HepG2 (cell line): ENCODE measurements at regions not wholly inside any gene's neighbourhood (a gene's known extent, or its start where the extent isn't known, plus 50 kb on each side); places are given as distances from the start of the nearest gene placed in this dataset.

Source experiments
- ATRX ChIP-seq: sonication (generic); formaldehyde crosslinking; IDR thresholded peaks from 2 replicates; pipeline ENCODE4 v1.4.0; 2020; ENCODE audit warnings: missing genetic modification reagents, borderline replicate concordance
- CREB1 ChIP-seq, 2 experiments: fragments of 450-650 bp in 1 of 2; IDR thresholded peaks; 2 replicates each; pipeline ENCODE4 v1.6.1; 2016 to 2017; ENCODE audit warnings: control low read depth in 1 of 2, mild to moderate bottlenecking in 1 of 2, missing compliant biosample characterization in 1 of 2, missing genetic modification characterization in 1 of 2
- FOXO1 ChIP-seq: sonication (generic); formaldehyde crosslinking; IDR thresholded peaks from 2 replicates; pipeline ENCODE4 v1.4.0; 2020; ENCODE audit warnings: missing genetic modification reagents
- GPN1 ChIP-seq: sonication (generic); formaldehyde crosslinking; IDR thresholded peaks from 2 replicates; pipeline ENCODE4 v1.5.1; 2020; ENCODE audit warnings: missing genetic modification reagents, borderline replicate concordance
- HNF4A ChIP-seq: sonication (generic); formaldehyde crosslinking; IDR thresholded peaks from 2 replicates; pipeline ENCODE4 v1.4.0; 2020; ENCODE audit warnings: missing genetic modification reagents
- HOXA7 ChIP-seq: sonication (generic); formaldehyde crosslinking; IDR thresholded peaks from 2 replicates; pipeline ENCODE4 v1.8.1; 2022; ENCODE audit warnings: mild to moderate bottlenecking, missing genetic modification reagents, moderate library complexity
- KAT2B ChIP-seq: fragments of 150-350 bp; IDR thresholded peaks from 2 replicates; pipeline ENCODE4 v1.6.1; 2014; ENCODE audit warnings: low read depth, low read length, borderline replicate concordance
- NCOA5 ChIP-seq: sonication (generic); formaldehyde crosslinking; IDR thresholded peaks from 2 replicates; pipeline ENCODE4 v1.4.0; 2020; ENCODE audit warnings: missing genetic modification reagents
- NFE2 ChIP-seq: sonication (generic); formaldehyde crosslinking; IDR thresholded peaks from 2 replicates; pipeline ENCODE4 v1.4.0; 2020; ENCODE audit warnings: missing genetic modification reagents
- NPAS2 ChIP-seq: sonication (generic); formaldehyde crosslinking; IDR thresholded peaks from 2 replicates; pipeline ENCODE4 v1.8.0; 2022; ENCODE audit warnings: mild to moderate bottlenecking, missing genetic modification reagents, borderline replicate concordance
- POGZ ChIP-seq: sonication (generic); formaldehyde crosslinking; IDR thresholded peaks from 2 replicates; pipeline ENCODE4 v1.4.0; 2020; ENCODE audit warnings: mild to moderate bottlenecking, missing genetic modification reagents
- SALL2 ChIP-seq: sonication (generic); formaldehyde crosslinking; IDR thresholded peaks from 2 replicates; pipeline ENCODE4 v1.8.1; 2023; ENCODE audit warnings: mild to moderate bottlenecking, missing genetic modification reagents, inconsistent platforms
- SP4 ChIP-seq: sonication (generic); formaldehyde crosslinking; IDR thresholded peaks from 2 replicates; pipeline ENCODE4 v1.8.1; 2023; ENCODE audit warnings: mild to moderate bottlenecking, missing genetic modification reagents
- SPEN ChIP-seq: sonication (generic); formaldehyde crosslinking; IDR thresholded peaks from 2 replicates; pipeline ENCODE4 v1.5.1; 2020; ENCODE audit warnings: low read depth, mild to moderate bottlenecking, missing genetic modification reagents
- ZNF205 ChIP-seq: IDR thresholded peaks from 2 replicates; pipeline ENCODE4 v1.6.1; 2018; ENCODE audit warnings: missing biosample characterization, missing genetic modification reagents
- ZNF33B ChIP-seq: sonication (generic); formaldehyde crosslinking; IDR thresholded peaks from 2 replicates; pipeline ENCODE4 v1.5.1; 2020; ENCODE audit warnings: mild to moderate bottlenecking, missing genetic modification reagents
- ZNF430 ChIP-seq: sonication (generic); formaldehyde crosslinking; IDR thresholded peaks from 2 replicates; pipeline ENCODE4 v1.9.0; 2021; ENCODE audit warnings: mild to moderate bottlenecking, missing genetic modification reagents
- ZNF678 ChIP-seq: sonication (generic); formaldehyde crosslinking; IDR thresholded peaks from 2 replicates; pipeline ENCODE4 v1.4.0; 2020; ENCODE audit warnings: mild to moderate bottlenecking, missing genetic modification reagents
- ZNF724P ChIP-seq: sonication (generic); formaldehyde crosslinking; IDR thresholded peaks from 2 replicates; pipeline ENCODE4 v1.8.0; 2022; ENCODE audit warnings: missing genetic modification reagents, borderline replicate concordance
- TF ChIP-seq, protein P1 (sequence below): sonication (generic); formaldehyde crosslinking; IDR thresholded peaks from 2 replicates; pipeline ENCODE4 v1.4.0; 2020; ENCODE audit warnings: mild to moderate bottlenecking, missing genetic modification reagents
- TF ChIP-seq, protein P2 (sequence below), 2 experiments: sonication (generic) in 1 of 2; formaldehyde crosslinking in 1 of 2; IDR thresholded peaks; 2 replicates each; pipeline versions ENCODE4 v1.5.1 to v1.6.1; 2011 to 2020; ENCODE audit warnings: borderline replicate concordance in 1 of 2, low read depth in 1 of 2, low read length in 1 of 2, mild to moderate bottlenecking in 1 of 2, missing genetic modification reagents in 1 of 2, moderate library complexity in 1 of 2
- TF ChIP-seq, protein P3 (sequence below): sonication (generic); formaldehyde crosslinking; IDR thresholded peaks from 2 replicates; pipeline ENCODE4 v1.5.0; 2020; ENCODE audit warnings: missing genetic modification reagents, mild to moderate bottlenecking, borderline replicate concordance

DNA sequence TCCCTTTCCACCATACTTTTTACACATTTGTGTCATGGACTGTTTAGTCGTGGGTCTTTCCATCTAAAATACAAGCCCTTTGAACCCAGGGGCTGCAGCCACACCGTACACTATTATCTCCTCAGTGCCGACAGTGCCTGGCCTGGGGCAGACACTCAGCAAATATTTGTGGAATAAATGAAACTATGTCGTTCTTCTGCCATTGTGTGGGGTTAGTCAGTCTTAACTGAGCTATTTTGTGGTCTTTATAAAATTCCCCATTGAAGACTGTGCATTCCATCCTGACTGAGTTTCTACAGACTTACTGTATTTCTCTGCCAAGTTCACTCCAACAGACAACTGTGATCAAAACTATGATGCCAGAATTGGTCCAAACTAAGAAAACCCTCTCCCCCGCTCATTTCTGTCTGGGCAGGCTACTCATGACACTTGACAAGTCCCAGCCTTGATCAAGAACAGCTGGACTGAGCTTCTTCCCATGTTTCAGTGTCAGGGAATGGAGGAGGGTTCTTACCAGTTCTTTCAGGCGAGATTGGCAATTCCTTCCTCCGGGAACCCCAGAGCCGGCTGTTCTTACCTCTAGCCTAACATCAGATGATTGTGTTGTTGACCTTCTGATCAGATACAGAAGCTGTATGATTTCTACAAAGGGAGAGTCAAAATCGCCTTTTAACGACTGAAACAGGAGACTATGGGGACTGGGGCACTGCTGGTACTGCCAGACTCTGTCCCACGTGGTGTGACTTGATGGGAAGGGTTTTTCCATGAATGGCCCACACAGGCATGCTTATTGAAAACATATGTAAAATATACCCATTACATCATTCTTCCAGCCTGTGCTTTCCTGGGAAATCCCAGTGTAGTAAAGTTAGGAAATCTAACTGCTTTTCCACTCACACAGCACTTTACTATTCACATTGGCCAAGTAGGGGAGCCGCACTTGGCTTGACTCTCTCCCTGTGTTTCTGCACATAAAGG lies 77.4 kb upstream of the NPAS2 start (continued):
- TF ChIP-seq, protein P1, sequence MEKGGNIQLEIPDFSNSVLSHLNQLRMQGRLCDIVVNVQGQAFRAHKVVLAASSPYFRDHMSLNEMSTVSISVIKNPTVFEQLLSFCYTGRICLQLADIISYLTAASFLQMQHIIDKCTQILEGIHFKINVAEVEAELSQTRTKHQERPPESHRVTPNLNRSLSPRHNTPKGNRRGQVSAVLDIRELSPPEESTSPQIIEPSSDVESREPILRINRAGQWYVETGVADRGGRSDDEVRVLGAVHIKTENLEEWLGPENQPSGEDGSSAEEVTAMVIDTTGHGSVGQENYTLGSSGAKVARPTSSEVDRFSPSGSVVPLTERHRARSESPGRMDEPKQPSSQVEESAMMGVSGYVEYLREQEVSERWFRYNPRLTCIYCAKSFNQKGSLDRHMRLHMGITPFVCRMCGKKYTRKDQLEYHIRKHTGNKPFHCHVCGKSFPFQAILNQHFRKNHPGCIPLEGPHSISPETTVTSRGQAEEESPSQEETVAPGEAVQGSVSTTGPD (CRISPR knock-in tag): no peak
- 0 out of 2 replicates have a peak, but pooled peaks have one; percentile 14 for TF ChIP-seq SALL2 (CRISPR knock-in tag)
- TF ChIP-seq, protein P2, sequence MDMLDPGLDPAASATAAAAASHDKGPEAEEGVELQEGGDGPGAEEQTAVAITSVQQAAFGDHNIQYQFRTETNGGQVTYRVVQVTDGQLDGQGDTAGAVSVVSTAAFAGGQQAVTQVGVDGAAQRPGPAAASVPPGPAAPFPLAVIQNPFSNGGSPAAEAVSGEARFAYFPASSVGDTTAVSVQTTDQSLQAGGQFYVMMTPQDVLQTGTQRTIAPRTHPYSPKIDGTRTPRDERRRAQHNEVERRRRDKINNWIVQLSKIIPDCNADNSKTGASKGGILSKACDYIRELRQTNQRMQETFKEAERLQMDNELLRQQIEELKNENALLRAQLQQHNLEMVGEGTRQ (IDR thresholded peaks at IDR 0.05; ENCODE audit: low read depth, low read length): no peak
- TF ChIP-seq, protein P2 (CRISPR knock-in tag; IDR thresholded peaks at IDR 0.05; ENCODE audit: borderline replicate concordance): no peak
- TF ChIP-seq HOXA7: no peak
- no peak for TF ChIP-seq SP4
- TF ChIP-seq ZNF430: no peak
- no peak for TF ChIP-seq ZNF33B (CRISPR knock-in tag)
- TF ChIP-seq SPEN: no peak
- TF ChIP-seq ZNF724P (CRISPR knock-in tag): no peak
- TF ChIP-seq FOXO1: 0 out of 2 replicates have a peak, but pooled peaks have one; percentile 7
- TF ChIP-seq, protein P3, sequence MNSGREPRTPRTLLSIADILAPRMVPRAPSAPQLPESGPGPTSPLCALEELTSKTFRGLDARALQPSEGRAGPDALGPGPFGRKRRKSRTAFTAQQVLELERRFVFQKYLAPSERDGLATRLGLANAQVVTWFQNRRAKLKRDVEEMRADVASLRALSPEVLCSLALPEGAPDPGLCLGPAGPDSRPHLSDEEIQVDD (CRISPR knock-in tag): no peak
- no peak for TF ChIP-seq KAT2B
- no peak for TF ChIP-seq CREB1 (IDR thresholded peaks at IDR 0.05)
- no peak for TF ChIP-seq CREB1 (CRISPR knock-in tag; IDR thresholded peaks at IDR 0.05)
- TF ChIP-seq ZNF678 (CRISPR knock-in tag): no peak
- TF ChIP-seq NFE2: no peak
- TF ChIP-seq HNF4A (CRISPR knock-in tag): peak; percentile 77
- peak; percentile 45; the same call in 1 of the 2 replicates for TF ChIP-seq POGZ (CRISPR knock-in tag)
- TF ChIP-seq NCOA5: no peak
- TF ChIP-seq GPN1 (CRISPR knock-in tag): no peak
- no peak for TF ChIP-seq ATRX (CRISPR knock-in tag)
- no peak for TF ChIP-seq ZNF205
- no peak for TF ChIP-seq NPAS2 (CRISPR knock-in tag)
